GM21526 (cell line): ENCODE measurements at regions not wholly inside any gene's neighbourhood (a gene's known extent, or its start where the extent isn't known, plus 50 kb on each side); places are given as distances from the start of the nearest gene placed in this dataset.
"Not testable (repeated sequence)": the region's sequence is repeated elsewhere in the genome, so short reads cannot be mapped to it uniquely, and the experiment has no call there.

Experiments used
- ATAC-seq: cut with Tn5 transposase; IDR thresholded peaks from one replicate; pipeline ENCODE4 v1.9.1; 2021; ENCODE audit warnings: moderate library complexity; ENCODE audit not compliant: unreplicated experiment, low FRiP score

DNA sequence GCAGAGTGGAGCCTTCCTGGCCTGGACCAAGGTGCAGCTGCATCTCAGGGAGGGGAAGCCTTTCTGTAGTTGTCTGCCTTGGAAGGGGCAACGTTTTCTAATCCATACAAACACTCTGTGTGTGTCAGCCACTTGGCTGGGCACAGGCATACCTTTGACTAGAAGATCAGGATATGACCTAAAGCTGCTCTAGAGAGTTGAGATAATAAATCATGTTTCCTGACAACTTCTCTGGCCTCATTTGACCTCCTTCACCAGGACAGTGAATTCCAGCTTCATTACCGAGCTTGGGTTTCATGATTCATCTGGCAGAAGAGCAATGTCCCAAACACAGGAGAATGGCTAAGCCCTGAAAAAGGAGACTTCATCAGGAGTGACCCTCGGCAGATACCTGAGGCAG is 89.6 kb upstream of the KIT start:
- ATAC-seq = no peak

DNA sequence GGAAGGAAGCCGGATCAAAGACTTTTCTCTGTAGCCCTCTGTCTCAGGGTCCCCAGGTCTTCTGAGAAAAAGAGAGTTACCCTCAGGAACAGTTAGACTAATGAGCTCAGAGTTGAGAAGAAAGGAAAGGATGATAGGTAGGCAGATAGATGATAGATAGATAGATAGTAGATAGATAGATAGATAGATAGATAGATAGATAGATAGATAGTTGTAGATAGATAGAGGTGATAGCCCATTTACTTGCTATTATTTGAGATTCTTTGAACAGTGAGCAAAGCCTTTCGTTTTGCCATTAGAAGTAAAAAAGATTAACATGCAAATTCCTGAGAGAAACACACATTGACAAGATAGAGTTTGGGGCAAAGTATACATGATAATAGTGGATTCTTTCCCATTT is 86.9 kb upstream of the KIT start:
- no peak for ATAC-seq

DNA sequence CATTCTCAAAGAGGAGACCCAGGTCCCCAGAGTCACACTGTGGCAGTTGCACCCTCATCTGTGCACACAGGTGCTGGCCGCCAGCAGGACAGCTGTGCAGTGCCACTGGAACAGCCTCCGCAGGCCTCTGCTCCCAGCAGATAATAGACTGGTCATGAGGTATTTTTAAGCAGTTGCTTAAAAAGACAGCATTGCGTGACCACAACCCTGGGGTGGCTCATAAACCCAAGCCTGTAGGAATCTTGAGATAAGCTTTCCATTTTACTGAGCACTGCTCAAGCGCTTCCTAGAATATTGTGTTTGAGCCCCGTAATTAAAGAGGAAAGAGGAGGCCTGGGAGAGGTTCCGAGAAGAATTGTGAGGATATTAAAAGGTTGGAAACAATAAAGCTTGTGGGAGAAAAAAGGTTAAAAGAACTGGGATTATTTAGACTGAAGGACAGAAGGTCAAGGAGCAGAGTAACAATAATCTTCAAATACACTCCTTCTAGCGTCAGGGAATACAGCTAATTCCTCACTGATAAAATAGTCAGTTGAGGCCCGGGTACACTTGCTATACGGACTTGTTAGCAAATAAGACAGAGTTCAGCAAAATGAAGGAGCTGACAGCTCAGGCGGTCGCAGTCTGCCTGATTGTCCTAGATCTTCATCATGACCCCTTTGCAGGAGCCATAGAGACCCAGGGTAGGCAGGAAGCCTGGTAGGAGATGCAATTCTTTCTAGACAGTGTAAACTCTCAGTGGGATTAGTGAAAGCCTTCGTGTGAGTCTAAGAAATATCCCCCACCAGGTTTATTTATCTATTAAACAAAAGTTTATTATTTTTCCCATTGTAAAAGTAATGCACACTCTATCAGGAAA is 86.2 kb upstream of the KIT start:
- ATAC-seq = no peak

DNA sequence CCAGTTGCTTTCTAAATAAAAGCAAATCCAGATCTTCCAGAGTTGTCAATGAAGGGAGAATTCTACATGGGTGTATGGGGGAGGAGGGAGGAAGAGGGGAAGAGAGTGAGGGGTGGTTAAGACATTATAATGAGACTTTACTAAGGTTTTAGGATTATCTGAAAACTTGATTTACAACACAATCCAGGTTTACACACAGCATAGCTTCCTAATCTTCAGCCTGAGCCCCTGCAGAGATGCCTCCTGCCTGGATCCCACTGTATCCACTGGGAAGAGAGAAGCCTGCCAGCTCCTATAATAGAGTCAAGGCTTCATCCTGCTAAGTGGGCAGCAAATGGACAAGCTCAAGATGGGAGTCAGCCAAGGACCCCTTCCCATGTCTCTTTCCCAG is 85.6 kb upstream of the KIT start:
- ATAC-seq = no peak

DNA sequence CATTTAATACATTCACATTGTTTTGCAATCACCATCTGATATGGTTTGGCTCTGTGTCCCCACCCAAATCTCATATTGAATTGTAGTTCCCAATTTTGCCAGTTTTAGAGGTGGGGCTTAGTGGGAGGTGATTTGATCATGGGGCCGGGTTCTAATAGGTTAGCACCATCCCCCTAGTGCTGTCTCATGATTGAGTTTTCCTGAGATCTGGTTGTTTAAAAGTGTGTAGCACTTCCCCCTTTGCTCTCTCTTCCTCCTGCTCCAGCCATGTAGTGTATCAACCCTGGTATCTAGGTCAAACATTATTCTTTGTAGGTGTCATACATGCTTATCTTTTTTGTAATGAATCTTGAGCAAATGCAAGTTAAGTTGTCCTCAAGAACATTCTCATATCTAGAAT is 83.3 kb upstream of the KIT start:
- ATAC-seq = no peak

DNA sequence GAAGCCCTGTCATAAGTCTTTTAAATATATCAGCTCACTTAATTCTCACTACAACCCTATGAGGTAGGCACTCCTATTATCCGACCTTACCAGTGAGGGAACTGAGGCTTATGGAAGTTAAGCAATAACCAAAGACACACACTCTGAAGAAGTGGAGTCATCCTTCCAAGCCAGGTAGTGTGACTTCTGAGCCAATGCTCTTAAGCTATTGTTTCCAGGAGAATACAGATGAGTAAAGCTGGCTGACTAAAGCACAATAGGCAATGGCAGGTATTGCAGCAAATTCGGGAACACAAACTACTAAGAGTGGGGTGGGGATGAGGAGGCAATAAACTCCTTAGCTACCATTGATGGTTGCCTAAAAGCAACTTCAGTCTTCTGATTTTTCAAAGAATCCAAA is 81.8 kb upstream of the KIT start:
- no peak for ATAC-seq

DNA sequence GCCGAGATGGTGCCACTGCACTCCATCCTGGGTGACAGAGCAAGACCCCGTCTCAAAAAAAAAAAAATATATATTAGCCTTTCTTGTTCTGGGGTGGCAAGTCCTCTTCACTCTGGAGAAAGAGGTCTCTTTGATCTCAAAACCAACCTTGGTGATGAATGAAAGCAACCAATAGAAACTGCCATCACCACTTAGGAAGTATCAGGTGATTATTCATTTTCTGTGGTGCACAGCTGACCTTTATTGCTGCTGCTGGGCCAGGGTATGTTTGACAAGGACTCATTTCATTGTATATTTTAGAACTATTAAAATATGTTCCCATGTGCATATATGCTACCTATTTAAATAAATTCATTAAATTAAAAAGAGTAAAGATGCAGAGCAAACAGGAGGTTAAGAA is 76.0 kb upstream of the KIT start:
- ATAC-seq = no peak

DNA sequence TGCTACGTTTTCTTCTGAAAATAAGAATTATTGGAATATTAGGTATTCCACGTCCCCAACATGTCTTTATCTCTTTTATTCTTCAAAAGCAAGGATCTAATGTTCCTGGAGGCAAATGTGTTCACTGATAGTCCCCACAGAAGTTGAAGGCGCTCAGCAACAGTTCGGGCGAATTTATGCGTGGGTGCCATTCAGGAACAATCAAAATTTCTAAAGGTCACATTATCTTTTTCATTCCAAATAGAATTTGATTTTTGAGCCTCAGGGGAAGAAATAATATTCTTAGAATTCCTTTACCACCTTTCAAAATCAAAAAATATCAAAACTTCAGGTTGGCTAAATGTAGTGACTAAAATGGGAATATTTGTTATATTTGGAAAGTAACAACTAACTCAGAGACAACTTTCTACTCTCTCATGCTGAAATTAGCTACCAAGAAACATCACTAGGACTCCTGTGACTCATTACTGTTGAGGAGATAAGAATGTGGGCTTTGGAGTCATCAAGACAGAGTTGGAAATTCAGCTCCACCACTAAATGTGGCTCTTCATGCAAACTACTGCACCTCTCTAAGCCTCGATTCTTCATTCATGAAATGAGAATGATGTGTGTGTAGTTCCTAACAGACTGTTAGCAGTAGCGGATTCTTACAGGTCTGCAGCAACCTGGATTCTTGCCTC is 72.3 kb upstream of the KIT start:
- ATAC-seq = no peak

DNA sequence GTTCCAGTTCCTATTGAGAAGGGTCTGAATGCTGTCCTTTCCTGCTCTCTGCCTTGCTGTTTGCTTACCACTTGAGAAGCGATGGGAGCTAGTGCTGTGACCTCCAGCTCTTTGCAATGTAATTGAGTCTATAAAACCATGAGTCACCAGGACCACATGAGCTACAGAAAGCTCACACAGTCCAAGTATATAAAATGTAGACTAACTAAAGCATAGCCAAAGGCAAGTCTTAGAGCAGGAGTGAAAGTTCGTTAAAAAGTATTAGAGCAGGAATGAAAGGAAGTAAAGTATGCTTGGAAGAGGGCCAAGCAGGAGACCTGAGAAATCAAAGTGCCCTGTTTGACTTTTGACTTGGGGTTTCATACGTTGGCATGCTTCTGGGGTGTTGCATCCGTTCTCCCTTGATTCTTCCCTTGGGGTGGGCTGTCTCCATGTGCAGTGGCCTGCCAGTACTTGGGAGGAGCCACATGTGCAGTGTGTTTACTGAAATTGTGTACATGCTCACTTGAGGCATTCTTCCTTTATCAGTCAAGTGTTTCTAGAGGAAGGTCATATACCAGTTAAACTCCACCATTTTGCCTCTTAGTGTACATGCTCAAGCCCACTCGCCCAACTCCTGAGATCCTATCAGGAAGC is 71.3 kb upstream of the KIT start:
- ATAC-seq = no peak

DNA sequence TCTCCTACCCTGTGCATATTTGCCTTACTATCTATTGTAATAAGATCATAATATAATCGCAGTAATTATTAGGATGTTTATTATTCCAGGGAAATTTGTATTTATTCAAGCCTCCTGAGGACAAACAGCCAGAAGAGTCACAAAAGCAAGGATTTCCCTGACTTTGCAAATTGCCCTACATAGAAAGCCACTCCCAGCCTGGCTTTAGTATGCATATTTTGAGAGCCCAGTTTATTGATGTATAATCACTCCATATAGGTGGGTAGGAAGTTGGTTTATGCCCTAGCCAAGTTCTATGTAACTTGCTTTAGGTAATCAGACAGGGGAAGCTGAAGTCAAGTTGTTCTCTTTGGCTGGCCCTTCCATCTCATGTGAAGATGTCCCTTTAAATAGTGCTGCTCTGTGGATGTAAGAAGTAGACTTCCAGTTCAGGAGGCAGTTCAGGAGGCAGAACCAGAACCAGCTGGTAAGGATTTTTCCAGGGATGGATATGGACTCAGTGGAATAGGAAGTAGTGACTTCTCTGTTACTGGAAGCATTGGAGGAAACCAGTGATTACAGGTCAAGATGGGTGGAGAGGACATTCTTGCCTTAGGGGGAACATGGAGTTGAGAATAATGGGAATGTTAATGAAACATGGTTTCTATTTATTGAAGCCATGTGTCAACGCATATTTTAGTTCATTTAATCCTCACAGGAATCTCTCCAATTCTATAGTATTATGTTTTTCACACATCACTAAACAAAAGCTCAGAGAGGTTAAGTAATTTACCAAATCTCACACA is 70.5 kb upstream of the KIT start:
- ATAC-seq = no peak

DNA sequence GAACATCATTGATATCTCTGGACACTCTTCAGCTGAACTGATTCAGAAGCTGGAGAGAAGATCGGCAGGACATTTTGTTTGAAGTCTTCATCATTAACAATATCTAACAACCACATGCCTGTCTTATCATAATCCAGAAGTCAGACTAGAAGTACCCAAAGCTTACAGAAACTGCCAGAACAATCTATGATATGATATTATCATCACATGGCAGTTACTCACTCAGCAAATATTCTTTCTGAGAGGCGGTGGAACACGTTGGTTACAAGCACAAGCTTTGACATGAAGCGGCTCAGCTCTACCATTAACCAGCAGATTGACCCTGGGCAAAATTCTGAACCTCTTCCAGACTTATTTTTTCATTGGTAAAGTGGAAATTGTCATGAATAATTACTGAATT is 69.4 kb upstream of the KIT start:
- no peak for ATAC-seq

DNA sequence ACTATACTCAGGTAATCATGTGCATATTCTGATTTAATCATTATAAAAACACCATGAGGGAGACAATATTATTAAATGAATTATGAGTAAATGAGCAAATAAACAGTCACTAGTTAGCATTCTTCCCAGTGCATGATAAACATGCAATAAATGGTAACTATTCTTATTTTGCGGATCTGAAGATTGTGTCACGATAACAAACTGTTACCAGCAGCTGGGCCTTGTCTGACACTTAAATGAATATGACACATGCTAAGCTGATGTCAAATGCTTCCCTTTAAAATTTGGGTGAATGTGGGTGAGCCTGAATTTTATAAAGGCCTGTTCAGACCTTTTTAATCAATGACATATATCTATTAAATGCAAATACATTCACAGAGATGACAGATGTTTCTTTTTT is 68.2 kb upstream of the KIT start:
- no peak for ATAC-seq

DNA sequence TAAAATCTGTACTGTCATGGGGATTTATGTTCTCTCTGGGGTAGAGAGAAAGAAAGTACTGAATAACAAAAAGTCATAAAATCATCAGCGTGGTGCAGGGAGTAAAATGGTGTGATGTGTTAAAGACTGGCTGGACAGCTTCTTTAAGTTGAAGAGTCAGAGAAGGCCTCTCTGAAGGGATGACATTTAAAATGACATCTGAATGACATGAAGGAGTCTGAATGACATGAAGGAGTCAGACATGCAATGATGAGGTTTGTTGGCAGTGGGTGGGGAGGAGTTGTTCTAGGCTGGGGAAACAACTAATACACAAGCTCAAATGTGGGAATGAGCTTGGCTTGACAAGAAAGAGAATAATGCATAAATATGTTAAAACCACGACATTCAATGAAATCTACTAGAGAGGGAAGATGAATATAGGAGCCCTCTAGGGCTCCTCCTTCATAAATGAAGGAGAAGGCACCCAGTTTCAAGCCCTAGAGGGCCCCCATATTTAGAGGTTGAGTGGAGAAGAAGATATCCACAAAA is 63.9 kb upstream of the KIT start:
- no peak for ATAC-seq

DNA sequence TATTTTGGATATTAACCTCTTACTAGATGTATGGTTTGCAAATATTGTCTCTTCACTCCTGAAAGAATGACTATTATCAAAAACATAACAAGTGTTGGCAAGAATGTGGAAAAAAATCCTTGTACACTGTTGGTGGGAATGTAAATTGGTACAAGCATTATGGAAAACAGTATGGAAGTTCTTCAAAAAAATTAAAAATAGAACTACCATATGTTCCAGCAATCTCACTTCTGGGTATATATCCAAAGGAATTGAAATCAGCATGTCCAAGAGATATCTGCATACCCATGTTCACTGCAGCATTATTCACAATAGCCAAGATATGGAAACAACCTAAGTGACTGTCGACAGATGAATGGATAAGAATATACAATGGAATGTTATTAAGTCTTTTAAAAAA is 61.6 kb upstream of the KIT start:
- ATAC-seq = no peak

DNA sequence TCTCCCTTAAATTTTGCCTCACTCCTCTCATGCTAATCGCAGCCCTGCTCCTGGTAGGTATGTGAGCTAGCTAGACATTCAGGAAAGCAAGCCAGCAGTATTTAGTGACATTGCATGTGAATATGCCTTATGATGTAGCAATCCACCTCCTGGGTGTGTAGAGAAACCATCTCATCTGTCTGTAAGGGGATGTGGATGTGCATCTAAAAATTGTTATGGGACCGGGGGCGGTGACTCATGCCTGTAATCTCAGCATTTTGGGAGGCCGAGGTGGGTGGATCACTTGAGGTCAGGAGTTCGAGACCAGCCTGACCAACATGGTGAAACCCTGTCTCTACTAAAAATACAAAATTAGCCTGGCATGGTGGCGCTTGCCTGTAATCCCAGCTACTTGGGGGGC is 60.1 kb upstream of the KIT start:
- ATAC-seq = not testable (repeated sequence)

DNA sequence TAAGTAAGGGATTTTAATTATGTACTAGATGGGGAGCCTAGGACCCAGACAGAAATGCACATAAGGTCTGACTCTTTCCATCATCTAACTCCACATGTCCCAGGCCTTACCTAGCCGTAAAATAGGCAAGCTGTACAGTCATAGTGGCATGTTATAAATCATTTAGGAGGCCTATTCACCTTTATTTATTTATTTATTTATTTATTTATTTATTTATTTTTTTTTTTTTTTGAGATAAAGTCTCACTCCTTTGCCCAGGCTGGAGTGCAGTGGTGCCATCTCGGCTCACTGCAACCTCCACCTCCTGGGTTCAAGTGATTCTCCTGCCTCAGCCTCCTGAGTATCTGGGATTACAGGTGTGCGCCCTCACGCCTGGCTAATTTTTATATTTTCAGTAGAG is 55.6 kb upstream of the KIT start:
- not testable (repeated sequence) for ATAC-seq

DNA sequence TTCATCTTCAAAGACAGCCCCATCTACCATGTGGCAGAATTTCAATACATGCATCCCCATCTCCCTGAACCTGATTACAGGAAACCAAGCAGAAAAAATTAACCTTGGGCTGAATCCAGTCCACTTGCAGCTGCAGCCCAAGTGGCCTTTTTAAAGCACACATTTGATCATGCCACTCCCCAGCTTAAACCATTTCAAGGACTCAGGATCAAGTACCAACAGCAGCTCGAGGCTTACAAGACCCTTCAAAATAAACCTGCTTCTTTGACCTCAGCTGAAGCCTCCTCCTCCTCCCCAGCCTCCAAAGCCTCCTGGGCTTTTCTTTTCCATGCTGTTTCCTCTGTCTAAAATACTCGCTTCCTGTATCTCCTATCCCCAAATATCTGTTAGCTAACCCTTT is 50.7 kb upstream of the KIT start:
- ATAC-seq = no peak

DNA sequence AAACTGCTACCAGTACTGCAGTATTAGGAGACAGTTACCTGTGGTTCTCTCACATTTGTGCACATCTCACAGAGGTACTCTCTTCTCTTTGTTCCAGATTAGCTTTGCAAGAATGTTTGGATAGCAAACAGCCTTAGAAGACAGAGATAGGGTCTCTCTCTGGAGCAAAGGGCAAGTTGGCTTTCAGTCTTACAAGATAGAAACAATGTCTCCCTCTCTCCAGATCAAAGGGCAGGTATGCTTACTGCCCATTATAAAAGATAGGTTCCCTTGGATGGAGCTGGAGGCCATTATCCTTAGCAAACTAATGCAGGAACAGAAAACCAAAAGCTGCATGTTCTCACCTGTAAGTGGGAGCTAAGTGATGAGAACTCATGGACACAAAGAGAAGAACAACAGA is 50.2 kb upstream of the KIT start:
- no peak for ATAC-seq
